ENCODE measurements at regions not wholly inside any gene's neighbourhood (a gene's known extent, or its start where the extent isn't known, plus 50 kb on each side); places are given as distances from the start of the nearest gene placed in this dataset.
A peak's percentile ranks its signal among the peaks of the same experiment; 100 is the strongest.

GRCh38 chr6:109237077-109237985 is 142.0 kb downstream of the CEP57L1 start:
- DNase-seq = no peak
- Histone ChIP-seq H3K27me3 (ENCODE audit: control insufficient read depth, insufficient read depth, low read length) (no peaks in the 10 kb centered on the region), H3K36me3 (replicated peaks; ENCODE audit: control insufficient read depth, insufficient read depth, low read length) (no peaks in the 10 kb centered on the region), H3K4me3 (ENCODE audit: insufficient read depth, low read depth, low read length) (no peak overlapping the region)

GRCh38 chr6:109236115-109237076 is 141.1 kb downstream of the CEP57L1 start:
- Histone ChIP-seq H3K36me3 (replicated peaks; ENCODE audit: control insufficient read depth, insufficient read depth, low read length) (no peaks in the 10 kb centered on the region), H3K4me3 (ENCODE audit: insufficient read depth, low read depth, low read length) (no peak overlapping the region), H3K27me3 (ENCODE audit: control insufficient read depth, insufficient read depth, low read length) (no peaks in the 10 kb centered on the region)
- peak; percentile 71 for DNase-seq

- DNase-seq = no peak
- no peaks in the 10 kb centered on the region for H3K36me3 ChIP-seq (replicated peaks; ENCODE audit: control insufficient read depth, insufficient read depth, low read length)
- H3K27me3 ChIP-seq (ENCODE audit: control insufficient read depth, insufficient read depth, low read length) = no peaks in the 10 kb centered on the region
- H3K4me3 ChIP-seq (ENCODE audit: insufficient read depth, low read depth, low read length) = no peak overlapping the region
Observed at GRCh38 chr6:109235481-109236038, 140.3 kb downstream of the CEP57L1 start.

GRCh38 chr6:109230453-109230852 is 135.1 kb downstream of the CEP57L1 start:
- no peak for DNase-seq
- no peak overlapping the region for H3K4me3 ChIP-seq (ENCODE audit: insufficient read depth, low read depth, low read length)
- H3K36me3 ChIP-seq (replicated peaks; ENCODE audit: control insufficient read depth, insufficient read depth, low read length) = no peaks in the 10 kb centered on the region
- no peaks in the 10 kb centered on the region for H3K27me3 ChIP-seq (ENCODE audit: control insufficient read depth, insufficient read depth, low read length)

GRCh38 chr6:109229536-109229935 is 134.2 kb downstream of the CEP57L1 start:
- Histone ChIP-seq H3K36me3 (replicated peaks; ENCODE audit: control insufficient read depth, insufficient read depth, low read length) (no peaks in the 10 kb centered on the region), H3K27me3 (ENCODE audit: control insufficient read depth, insufficient read depth, low read length) (no peaks in the 10 kb centered on the region), H3K4me3 (ENCODE audit: insufficient read depth, low read depth, low read length) (no peak overlapping the region)
- no peak for DNase-seq

GRCh38 chr6:109227646-109228045 is 132.3 kb downstream of the CEP57L1 start:
- no peak for DNase-seq
- Histone ChIP-seq H3K4me3 (ENCODE audit: insufficient read depth, low read depth, low read length) (no peak overlapping the region), H3K27me3 (ENCODE audit: control insufficient read depth, insufficient read depth, low read length) (no peaks in the 10 kb centered on the region), H3K36me3 (replicated peaks; ENCODE audit: control insufficient read depth, insufficient read depth, low read length) (no peaks in the 10 kb centered on the region)

GRCh38 chr6:109226353-109226752 is 131.0 kb downstream of the CEP57L1 start:
- H3K4me3 ChIP-seq (ENCODE audit: insufficient read depth, low read depth, low read length) = no peak overlapping the region
- no peaks in the 10 kb centered on the region for H3K36me3 ChIP-seq (replicated peaks; ENCODE audit: control insufficient read depth, insufficient read depth, low read length)
- no peak for DNase-seq
- no peaks in the 10 kb centered on the region for H3K27me3 ChIP-seq (ENCODE audit: control insufficient read depth, insufficient read depth, low read length)

GRCh38 chr6:109225946-109226345 is 130.6 kb downstream of the CEP57L1 start:
- no peaks in the 10 kb centered on the region for H3K27me3 ChIP-seq (ENCODE audit: control insufficient read depth, insufficient read depth, low read length)

GRCh38 chr6:109224994-109225393 is 129.7 kb downstream of the CEP57L1 start:
- no peak for DNase-seq
- H3K36me3 ChIP-seq (replicated peaks; ENCODE audit: control insufficient read depth, insufficient read depth, low read length) = no peaks in the 10 kb centered on the region
- H3K27me3 ChIP-seq (ENCODE audit: control insufficient read depth, insufficient read depth, low read length) = no peaks in the 10 kb centered on the region
- no peak overlapping the region for H3K4me3 ChIP-seq (ENCODE audit: insufficient read depth, low read depth, low read length)

More at GRCh38 chr6:109225946-109226345, 130.6 kb downstream of the CEP57L1 start:
- Histone ChIP-seq H3K4me3 (ENCODE audit: insufficient read depth, low read depth, low read length) (no peak overlapping the region), H3K36me3 (replicated peaks; ENCODE audit: control insufficient read depth, insufficient read depth, low read length) (no peaks in the 10 kb centered on the region)
- no peak for DNase-seq

- no peaks in the 10 kb centered on the region for H3K27me3 ChIP-seq (ENCODE audit: control insufficient read depth, insufficient read depth, low read length)
- H3K4me3 ChIP-seq (ENCODE audit: insufficient read depth, low read depth, low read length) = no peak overlapping the region
- no peak for DNase-seq
Observed at GRCh38 chr6:109224107-109224875, 129.0 kb downstream of the CEP57L1 start.

GRCh38 chr6:109222848-109223247 is 127.5 kb downstream of the CEP57L1 start:
- H3K36me3 ChIP-seq (replicated peaks; ENCODE audit: control insufficient read depth, insufficient read depth, low read length) = no peaks in the 10 kb centered on the region
- DNase-seq = no peak
- no peaks in the 10 kb centered on the region for H3K27me3 ChIP-seq (ENCODE audit: control insufficient read depth, insufficient read depth, low read length)
- no peak overlapping the region for H3K4me3 ChIP-seq (ENCODE audit: insufficient read depth, low read depth, low read length)

More at GRCh38 chr6:109224107-109224875, 129.0 kb downstream of the CEP57L1 start:
- H3K36me3 ChIP-seq (replicated peaks; ENCODE audit: control insufficient read depth, insufficient read depth, low read length) = no peaks in the 10 kb centered on the region

- Histone ChIP-seq H3K27me3 (ENCODE audit: control insufficient read depth, insufficient read depth, low read length) (no peaks in the 10 kb centered on the region), H3K36me3 (replicated peaks; ENCODE audit: control insufficient read depth, insufficient read depth, low read length) (no peaks in the 10 kb centered on the region), H3K4me3 (ENCODE audit: insufficient read depth, low read depth, low read length) (no peak overlapping the region)
- DNase-seq = no peak
Observed at GRCh38 chr6:109221543-109222195, 126.4 kb downstream of the CEP57L1 start.

Measured in H7 (cell line).